ENCODE measurements at regions not wholly inside any gene's neighbourhood (a gene's known extent, or its start where the extent isn't known, plus 50 kb on each side); places are given as distances from the start of the nearest gene placed in this dataset.

- Histone ChIP-seq H3K4me1 (ENCODE audit: control insufficient read depth, insufficient read depth, low read length) (no peaks in the 10 kb centered on the region), H3K4me3 (ENCODE audit: low read length) (no peak overlapping the region), H3K9me3 (ENCODE audit: control insufficient read depth, insufficient read depth, low read length) (no peaks in the 10 kb centered on the region), H3K36me3 (ENCODE audit: control insufficient read depth, insufficient read depth, low read length) (no peaks in the 10 kb centered on the region), H3K27me3 (ENCODE audit: control insufficient read depth, insufficient read depth, low read length) (no peaks in the 10 kb centered on the region), H3K27ac (ENCODE audit: low read length) (no peak overlapping the region)
- peaks cover 3 to 8% of the 10 kb centered on the region in 2 donors for H3K9me3 Mint-ChIP-seq
- H3K4me3 Mint-ChIP-seq, result no peak overlapping the region
- ATAC-seq (no peak), DNase-seq (no peak)
- no peak overlapping the region for H3K27ac Mint-ChIP-seq
- TF ChIP-seq, protein P1, sequence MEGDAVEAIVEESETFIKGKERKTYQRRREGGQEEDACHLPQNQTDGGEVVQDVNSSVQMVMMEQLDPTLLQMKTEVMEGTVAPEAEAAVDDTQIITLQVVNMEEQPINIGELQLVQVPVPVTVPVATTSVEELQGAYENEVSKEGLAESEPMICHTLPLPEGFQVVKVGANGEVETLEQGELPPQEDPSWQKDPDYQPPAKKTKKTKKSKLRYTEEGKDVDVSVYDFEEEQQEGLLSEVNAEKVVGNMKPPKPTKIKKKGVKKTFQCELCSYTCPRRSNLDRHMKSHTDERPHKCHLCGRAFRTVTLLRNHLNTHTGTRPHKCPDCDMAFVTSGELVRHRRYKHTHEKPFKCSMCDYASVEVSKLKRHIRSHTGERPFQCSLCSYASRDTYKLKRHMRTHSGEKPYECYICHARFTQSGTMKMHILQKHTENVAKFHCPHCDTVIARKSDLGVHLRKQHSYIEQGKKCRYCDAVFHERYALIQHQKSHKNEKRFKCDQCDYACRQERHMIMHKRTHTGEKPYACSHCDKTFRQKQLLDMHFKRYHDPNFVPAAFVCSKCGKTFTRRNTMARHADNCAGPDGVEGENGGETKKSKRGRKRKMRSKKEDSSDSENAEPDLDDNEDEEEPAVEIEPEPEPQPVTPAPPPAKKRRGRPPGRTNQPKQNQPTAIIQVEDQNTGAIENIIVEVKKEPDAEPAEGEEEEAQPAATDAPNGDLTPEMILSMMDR (IDR thresholded peaks at IDR 0.05), result no peak
- peaks cover 6% of the 10 kb centered on the region for H3K36me3 Mint-ChIP-seq
- intact Hi-C loops (cut with micrococcal nuclease), result no loop called here
- no peaks in the 10 kb centered on the region for H3K4me1 Mint-ChIP-seq
- 85% methylated on average over 6 of the region's 6 CpGs for WGBS (ENCODE audit: insufficient coverage)
- H3K27me3 Mint-ChIP-seq (ENCODE audit: low read depth in 2 of 2), result peaks cover 0 to 14% of the 10 kb centered on the region in 2 donors
These were observed 85.3 kb upstream of the SULT1C3 start for GRCh38 chr2:108154366-108155061.

DNA sequence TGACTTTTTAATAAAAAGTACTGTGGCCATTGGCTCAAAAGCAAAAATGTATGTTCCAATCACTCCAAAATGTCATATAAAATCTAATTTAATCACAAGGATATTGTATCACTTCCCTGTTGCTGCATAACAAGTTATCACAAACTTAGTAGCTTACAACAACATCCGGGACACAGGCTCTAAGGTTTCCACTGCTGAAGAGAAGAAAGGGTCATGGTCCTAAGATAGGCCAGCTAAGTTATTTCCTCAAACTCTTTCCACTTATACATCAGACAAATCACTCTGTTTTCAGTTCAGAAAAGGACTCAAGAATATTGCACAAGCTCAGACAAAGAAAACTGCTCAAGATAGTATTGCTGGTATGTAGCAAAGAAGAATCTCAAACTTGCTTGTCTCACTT, 78.5 kb upstream of the SULT1C3 start:
- no peaks in the 10 kb centered on the region for H3K4me1 Mint-ChIP-seq
- Histone ChIP-seq H3K4me1 (ENCODE audit: control insufficient read depth, insufficient read depth, low read length) (no peaks in the 10 kb centered on the region), H3K36me3 (ENCODE audit: control insufficient read depth, insufficient read depth, low read length) (no peaks in the 10 kb centered on the region), H3K27ac (ENCODE audit: low read length) (no peak overlapping the region), H3K9me3 (ENCODE audit: control insufficient read depth, insufficient read depth, low read length) (no peaks in the 10 kb centered on the region), H3K4me3 (ENCODE audit: low read length) (no peak overlapping the region), H3K27me3 (ENCODE audit: control insufficient read depth, insufficient read depth, low read length) (no peaks in the 10 kb centered on the region)
- ATAC-seq (no peak), DNase-seq (no peak)
- no peak overlapping the region for H3K4me3 Mint-ChIP-seq
- TF ChIP-seq, protein P1 (IDR thresholded peaks at IDR 0.05), result no peak
- peaks cover 11 to 14% of the 10 kb centered on the region in 2 donors for H3K27me3 Mint-ChIP-seq (ENCODE audit: low read depth in 2 of 2)
- H3K9me3 Mint-ChIP-seq, result peaks cover 3 to 8% of the 10 kb centered on the region in 2 donors
- peaks cover 6% of the 10 kb centered on the region for H3K36me3 Mint-ChIP-seq
- 75% methylated on average over 1 of the region's 1 CpG for WGBS (ENCODE audit: insufficient coverage)
- no peak overlapping the region for H3K27ac Mint-ChIP-seq
- intact Hi-C loops (cut with micrococcal nuclease), result no loop called here

DNA sequence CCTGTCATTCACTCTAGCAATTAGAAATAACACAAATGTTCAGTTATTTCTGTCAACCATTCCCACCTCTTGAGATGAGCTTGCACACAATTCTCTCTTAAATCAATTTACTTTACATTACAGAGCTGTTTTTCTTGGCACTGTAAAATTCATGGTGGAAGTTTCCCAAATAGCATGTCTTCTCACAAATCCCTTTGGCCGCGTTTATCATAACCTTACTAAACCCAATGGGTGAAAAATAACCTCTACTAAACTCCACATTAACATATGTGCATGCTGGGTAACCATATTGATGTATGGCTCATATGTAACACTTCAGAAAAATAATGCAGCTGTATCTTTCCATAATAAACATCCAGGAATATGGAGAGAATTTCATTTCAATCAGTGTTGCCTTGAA, 75.5 kb upstream of the SULT1C3 start:
- intact Hi-C loops (cut with micrococcal nuclease), result no loop called here
- WGBS (ENCODE audit: insufficient coverage), result 100% methylated on average over 2 of the region's 2 CpGs

More for the DNA sequence above, 75.5 kb upstream of the SULT1C3 start:
- no peaks in the 10 kb centered on the region for H3K36me3 ChIP-seq (ENCODE audit: control insufficient read depth, insufficient read depth, low read length)
- H3K27ac ChIP-seq (ENCODE audit: low read length), result no peak overlapping the region
- DNase-seq, result no peak
- H3K27me3 Mint-ChIP-seq (ENCODE audit: low read depth in 2 of 2), result peaks cover 0 to 15% of the 10 kb centered on the region in 2 donors
- H3K9me3 ChIP-seq (ENCODE audit: control insufficient read depth, insufficient read depth, low read length), result no peaks in the 10 kb centered on the region
- no peak overlapping the region for H3K4me3 ChIP-seq (ENCODE audit: low read length)
- no peak for ATAC-seq
- H3K4me1 Mint-ChIP-seq, result no peaks in the 10 kb centered on the region
- H3K4me3 Mint-ChIP-seq, result no peak overlapping the region
- H3K9me3 Mint-ChIP-seq, result no peaks in the 10 kb centered on the region
- TF ChIP-seq, protein P1 (IDR thresholded peaks at IDR 0.05), result no peak
- H3K36me3 Mint-ChIP-seq, result no peaks in the 10 kb centered on the region
- H3K27ac Mint-ChIP-seq, result no peak overlapping the region
- H3K4me1 ChIP-seq (ENCODE audit: control insufficient read depth, insufficient read depth, low read length), result no peaks in the 10 kb centered on the region
- H3K27me3 ChIP-seq (ENCODE audit: control insufficient read depth, insufficient read depth, low read length), result no peaks in the 10 kb centered on the region
